DND-41 (cell line): ENCODE measurements at regions not wholly inside any gene's neighbourhood (a gene's known extent, or its start where the extent isn't known, plus 50 kb on each side); places are given as distances from the start of the nearest gene placed in this dataset.

ENCODE experiments used
- ATAC-seq: fragments of 200-7000 bp; cut with Tn5 transposase; 3 replicates; pipeline ENCODE4 v1.9.1; 2021; ENCODE audit warnings: low read depth; ENCODE audit not compliant: insufficient read depth
- DNase-seq: peaks from one replicate; pipeline ENCODE4 v3.0.0-alpha.2; 2020
- H2AFZ ChIP-seq: 2 replicates; pipeline ENCODE4 v1.6.0; 2012; ENCODE audit warnings: low read depth, low read length
- H3K27ac ChIP-seq: 2 replicates; pipeline ENCODE4 v1.5.1; 2012; ENCODE audit warnings: low read length, inconsistent platforms
- H3K27me3 ChIP-seq: fragments of 200-600 bp; sonication (generic); 2 replicates; pipeline ENCODE4 v1.6.0; 2012; ENCODE audit warnings: low read length, mild to moderate bottlenecking, inconsistent platforms; ENCODE audit not compliant: insufficient read depth, poor library complexity
- H3K36me3 ChIP-seq: 2 replicates; pipeline ENCODE4 v1.5.1; 2012; ENCODE audit warnings: low read length, inconsistent platforms; ENCODE audit not compliant: insufficient read depth
- H3K4me1 ChIP-seq: 2 replicates; pipeline ENCODE4 v1.5.1; 2012; ENCODE audit warnings: mild to moderate bottlenecking, low read length; ENCODE audit not compliant: insufficient read depth
- H3K4me2 ChIP-seq: 2 replicates; pipeline ENCODE4 v1.6.0; 2012; ENCODE audit warnings: mild to moderate bottlenecking, moderate library complexity, low read length, inconsistent platforms; ENCODE audit not compliant: insufficient read depth
- H3K4me3 ChIP-seq, 2 experiments: fragments of 200-600 bp in 1 of 2; shearing (Covaris generic) in 1 of 2; 2 replicates each; pipeline ENCODE4 v1.5.1; 2012 to 2016; ENCODE audit warnings: inconsistent platforms in 2 of 2, low read length in 2 of 2, mild to moderate bottlenecking in 2 of 2, low read depth in 1 of 2, moderate library complexity in 1 of 2
- H3K79me2 ChIP-seq: 2 replicates; pipeline ENCODE4 v1.6.0; 2012; ENCODE audit warnings: low read length, inconsistent platforms; ENCODE audit not compliant: insufficient read depth
- H3K9ac ChIP-seq: 2 replicates; pipeline ENCODE4 v1.6.0; 2012; ENCODE audit warnings: low read depth, mild to moderate bottlenecking, inconsistent platforms, low read length, moderate library complexity
- H3K9me3 ChIP-seq: 2 replicates; pipeline ENCODE4 v1.5.1; 2012; ENCODE audit warnings: low read length, moderate library complexity, mild to moderate bottlenecking, inconsistent platforms; ENCODE audit not compliant: insufficient read depth, severe bottlenecking
- H4K20me1 ChIP-seq: 2 replicates; pipeline ENCODE4 v1.6.0; 2012; ENCODE audit warnings: low read length; ENCODE audit not compliant: insufficient read depth
- EZH2 ChIP-seq: IDR thresholded peaks from 3 replicates; pipeline ENCODE4 v1.6.1; 2012; ENCODE audit warnings: borderline replicate concordance, low read depth, mild to moderate bottlenecking, moderate library complexity, low read length, inconsistent platforms; ENCODE audit not compliant: severe bottlenecking
- TF ChIP-seq, protein P1 (sequence below): IDR thresholded peaks from 2 replicates; pipeline ENCODE4 v1.5.1; 2012; ENCODE audit warnings: borderline replicate concordance, low read length, moderate library complexity, mild to moderate bottlenecking; ENCODE audit not compliant: poor library complexity, severe bottlenecking; ENCODE audit errors: extremely low read depth

DNA sequence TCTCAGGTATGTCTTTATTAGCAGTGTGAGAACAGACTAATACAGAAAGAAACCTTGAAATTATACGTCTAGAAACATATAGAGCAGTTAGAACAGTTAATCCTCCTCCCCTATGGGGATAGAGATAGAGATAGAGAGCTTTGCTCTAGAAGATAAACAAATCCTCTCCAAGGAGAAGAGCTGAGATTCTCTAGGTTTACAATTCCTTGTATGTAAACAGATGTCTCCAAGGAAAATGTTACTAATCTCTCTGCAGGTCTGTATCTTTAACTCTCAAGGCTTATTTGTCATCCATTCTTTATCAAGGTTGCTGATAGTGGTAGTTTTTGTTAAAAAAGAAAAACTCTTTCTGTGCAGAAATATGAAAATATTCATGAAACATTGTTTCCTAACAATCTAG is 282.1 kb upstream of the GIMD1 start:
- no peaks in the 10 kb centered on the region for H3K9me3 ChIP-seq
- TF ChIP-seq, protein P1, sequence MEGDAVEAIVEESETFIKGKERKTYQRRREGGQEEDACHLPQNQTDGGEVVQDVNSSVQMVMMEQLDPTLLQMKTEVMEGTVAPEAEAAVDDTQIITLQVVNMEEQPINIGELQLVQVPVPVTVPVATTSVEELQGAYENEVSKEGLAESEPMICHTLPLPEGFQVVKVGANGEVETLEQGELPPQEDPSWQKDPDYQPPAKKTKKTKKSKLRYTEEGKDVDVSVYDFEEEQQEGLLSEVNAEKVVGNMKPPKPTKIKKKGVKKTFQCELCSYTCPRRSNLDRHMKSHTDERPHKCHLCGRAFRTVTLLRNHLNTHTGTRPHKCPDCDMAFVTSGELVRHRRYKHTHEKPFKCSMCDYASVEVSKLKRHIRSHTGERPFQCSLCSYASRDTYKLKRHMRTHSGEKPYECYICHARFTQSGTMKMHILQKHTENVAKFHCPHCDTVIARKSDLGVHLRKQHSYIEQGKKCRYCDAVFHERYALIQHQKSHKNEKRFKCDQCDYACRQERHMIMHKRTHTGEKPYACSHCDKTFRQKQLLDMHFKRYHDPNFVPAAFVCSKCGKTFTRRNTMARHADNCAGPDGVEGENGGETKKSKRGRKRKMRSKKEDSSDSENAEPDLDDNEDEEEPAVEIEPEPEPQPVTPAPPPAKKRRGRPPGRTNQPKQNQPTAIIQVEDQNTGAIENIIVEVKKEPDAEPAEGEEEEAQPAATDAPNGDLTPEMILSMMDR: no peak
- no peak for TF ChIP-seq EZH2
- H3K4me3 ChIP-seq: no peak overlapping the region
- no peaks in the 10 kb centered on the region for H3K79me2 ChIP-seq
- no peaks in the 10 kb centered on the region for H4K20me1 ChIP-seq
- H3K4me2 ChIP-seq: no peak overlapping the region
- ATAC-seq: no peak
- no peak overlapping the region for H3K27ac ChIP-seq
- H3K36me3 ChIP-seq: no peaks in the 10 kb centered on the region
- H2AFZ ChIP-seq: no peak overlapping the region
- no peak overlapping the region for H3K9ac ChIP-seq
- no peaks in the 10 kb centered on the region for H3K4me1 ChIP-seq
- DNase-seq: no peak
- no peaks in the 10 kb centered on the region for H3K27me3 ChIP-seq

DNA sequence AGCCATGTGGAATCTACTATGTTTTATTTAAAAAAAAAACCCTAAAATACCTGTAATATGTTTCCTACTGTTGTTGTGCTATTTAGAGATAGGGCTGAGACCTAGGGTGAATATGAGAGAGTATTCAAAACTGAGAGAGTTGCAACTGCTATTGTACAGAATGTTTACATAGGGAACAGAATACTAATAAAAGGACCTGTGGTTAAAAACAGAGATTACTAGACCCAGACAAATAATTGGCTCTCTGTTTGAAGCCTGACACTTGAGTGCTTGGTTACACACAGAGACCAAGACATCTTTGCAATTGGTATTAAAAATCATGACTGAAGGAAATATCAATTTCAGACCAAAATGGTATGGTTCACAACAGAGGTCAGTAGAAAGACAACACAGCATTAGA is 278.9 kb upstream of the GIMD1 start:
- TF ChIP-seq EZH2: no peak
- TF ChIP-seq, protein P1: no peak
- Histone ChIP-seq H3K9ac (no peak overlapping the region), H3K27me3 (no peaks in the 10 kb centered on the region), H4K20me1 (no peaks in the 10 kb centered on the region), H3K9me3 (no peaks in the 10 kb centered on the region), H3K4me3 (no peak overlapping the region), H3K4me1 (no peaks in the 10 kb centered on the region), H3K4me2 (no peak overlapping the region), H3K36me3 (no peaks in the 10 kb centered on the region), H3K27ac (no peak overlapping the region), H2AFZ (no peak overlapping the region), H3K79me2 (no peaks in the 10 kb centered on the region)
- no peak for DNase-seq
- ATAC-seq: no peak

DNA sequence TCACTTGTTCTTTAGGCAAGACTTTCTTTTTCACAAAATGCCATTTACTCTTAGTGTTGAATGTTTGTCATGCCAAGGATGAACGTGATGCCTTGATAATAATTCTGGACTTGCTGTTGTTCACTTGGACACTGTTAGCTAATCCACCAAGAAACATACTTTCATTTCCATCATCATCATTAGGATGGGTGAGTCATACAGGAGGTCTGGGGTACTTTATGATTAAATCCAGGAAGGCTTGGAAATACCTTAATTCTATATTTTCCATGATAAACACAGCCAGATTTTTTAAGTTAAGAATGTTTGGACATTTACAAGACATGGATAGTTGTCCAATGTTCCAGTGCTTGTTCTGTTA is 260.7 kb upstream of the GIMD1 start:
- ATAC-seq: no peak
- Histone ChIP-seq H2AFZ (no peak overlapping the region), H3K9ac (no peak overlapping the region), H3K27ac (no peak overlapping the region), H3K4me1 (no peaks in the 10 kb centered on the region), H4K20me1 (no peaks in the 10 kb centered on the region), H3K79me2 (no peaks in the 10 kb centered on the region), H3K36me3 (no peaks in the 10 kb centered on the region), H3K9me3 (no peaks in the 10 kb centered on the region), H3K4me3 (no peak overlapping the region), H3K27me3 (no peaks in the 10 kb centered on the region), H3K4me2 (no peak overlapping the region)
- no peak for DNase-seq
- TF ChIP-seq, protein P1: no peak
- no peak for TF ChIP-seq EZH2

DNA sequence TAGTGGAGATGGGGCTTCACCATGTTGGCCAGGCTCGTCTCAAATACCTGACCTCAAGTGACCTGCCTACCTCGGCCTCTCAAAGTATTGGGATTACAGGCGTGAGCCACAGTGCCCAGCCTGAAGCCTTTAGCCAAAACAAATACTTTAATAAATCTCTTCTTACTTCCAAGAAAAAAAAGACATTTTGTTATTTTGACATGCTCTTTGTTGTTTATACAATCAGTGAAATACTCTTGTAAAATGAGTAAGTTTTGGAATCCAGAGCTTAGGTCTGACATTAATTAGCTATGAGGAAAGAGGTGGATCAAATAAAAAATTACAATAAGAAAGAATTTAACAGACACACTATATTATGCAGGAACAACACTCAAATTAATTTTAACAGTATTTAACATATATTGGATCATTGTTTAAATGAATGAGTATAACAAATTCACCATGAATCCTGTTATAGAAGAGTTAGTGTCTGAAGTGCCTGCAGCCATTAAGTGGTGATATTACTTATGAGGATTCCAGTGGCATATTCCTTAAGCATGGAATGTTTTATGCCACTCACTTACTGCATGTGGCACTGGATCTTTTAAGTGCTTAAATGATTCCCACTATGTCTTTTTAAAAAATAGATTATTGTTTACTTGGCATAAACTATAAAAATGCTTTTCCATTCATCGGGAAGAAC is 260.1 kb upstream of the GIMD1 start:
- Histone ChIP-seq H3K4me3 (no peak overlapping the region), H3K27ac (no peak overlapping the region), H3K79me2 (no peaks in the 10 kb centered on the region), H3K4me2 (no peak overlapping the region), H2AFZ (no peak overlapping the region), H3K27me3 (no peaks in the 10 kb centered on the region), H4K20me1 (no peaks in the 10 kb centered on the region), H3K36me3 (no peaks in the 10 kb centered on the region), H3K9ac (no peak overlapping the region), H3K9me3 (no peaks in the 10 kb centered on the region), H3K4me1 (no peaks in the 10 kb centered on the region)
- no peak for TF ChIP-seq EZH2
- no peak for DNase-seq
- ATAC-seq: no peak
